B cell (primary cell): ENCODE measurements at regions not wholly inside any gene's neighbourhood (a gene's known extent, or its start where the extent isn't known, plus 50 kb on each side); places are given as distances from the start of the nearest gene placed in this dataset.

Source experiments
- ATAC-seq: fragments of 200-7000 bp; cut with Tn5 transposase; one replicate; pipeline ENCODE4 v1.10.0; 2021; ENCODE audit warnings: low read depth, mild to moderate bottlenecking, moderate number of reproducible peaks, moderate library complexity
- CTCF ChIA-PET: fragments of 350-600 bp; sonication (Branson Sonifier 250); formaldehyde crosslinking; loops from one replicate; lab custom pipeline; 2021; ENCODE audit warnings: antibody characterized with exemption, inconsistent platforms; lab: Charles Lee
- POLR2A ChIA-PET: fragments of 350-600 bp; sonication (Branson Sonifier 250); formaldehyde crosslinking; loops from one replicate; lab custom pipeline; 2021; ENCODE audit warnings: antibody characterized with exemption; lab: Charles Lee
- DNase-seq: peaks from one replicate; pipeline ENCODE4 v3.0.0; 2013
- H2AFZ ChIP-seq: 2 replicates; pipeline ENCODE4 v1.6.1; 2012; ENCODE audit warnings: mild to moderate bottlenecking, low read depth, low read length; ENCODE audit not compliant: insufficient read depth, poor library complexity, severe bottlenecking
- H3K27ac ChIP-seq, 2 donors: 1 replicate in 1 of 2; 2 replicates in 1 of 2; pipeline ENCODE4 v1.5.1; 2012 to 2013; ENCODE audit warnings: low read length in 2 of 2, mild to moderate bottlenecking in 2 of 2, moderate library complexity in 1 of 2
- H3K27me3 ChIP-seq, 4 experiments: fragments of 200-600 bp in 1 of 4; sonication (generic) in 1 of 4; replicated peaks in 1 of 4; 1 replicate in 2 of 4; 2 replicates in 2 of 4; pipeline versions ENCODE4 v1.6.1 to v1.7.0; 2013 to 2016; ENCODE audit warnings: low read length in 3 of 4, mild to moderate bottlenecking in 2 of 4, mixed read lengths in 1 of 4, moderate library complexity in 1 of 4; ENCODE audit not compliant: insufficient read depth in 4 of 4, control insufficient read depth in 3 of 4; ENCODE audit errors: control extremely low read depth in 1 of 4
- H3K36me3 ChIP-seq, 2 experiments: replicated peaks in 1 of 2; 1 replicate in 1 of 2; 2 replicates in 1 of 2; pipeline versions ENCODE4 v1.6.1 to v1.7.1; 2013; ENCODE audit warnings: low read length in 1 of 2; ENCODE audit not compliant: insufficient read depth in 2 of 2, control insufficient read depth in 1 of 2; ENCODE audit errors: control extremely low read depth in 1 of 2, extremely low read depth in 1 of 2
- H3K4me1 ChIP-seq, 2 donors: fragments of 200-600 bp in 1 of 2; sonication (generic) in 1 of 2; 1 replicate in 1 of 2; 2 replicates in 1 of 2; pipeline versions ENCODE4 v1.5.1 to v1.6.1; 2013 to 2017; ENCODE audit warnings: low read length in 2 of 2; ENCODE audit not compliant: control insufficient read depth in 2 of 2, insufficient read depth in 2 of 2
- H3K4me2 ChIP-seq: replicated peaks from 2 replicates; pipeline ENCODE3; 2012; ENCODE audit warnings: mild to moderate bottlenecking, low read depth, low read length; ENCODE audit not compliant: poor library complexity, severe bottlenecking
- H3K4me3 ChIP-seq, 5 experiments: fragments of 200-600 bp in 1 of 5; sonication (generic) in 1 of 5; 1 replicate in 3 of 5; 2 replicates in 2 of 5; pipeline versions ENCODE4 v1.5.1 to v1.7.0; 2011 to 2016; ENCODE audit warnings: low read length in 4 of 5, mild to moderate bottlenecking in 4 of 5, low read depth in 2 of 5, control low read depth in 1 of 5, moderate library complexity in 1 of 5; ENCODE audit not compliant: insufficient read depth in 1 of 5; ENCODE audit errors: control extremely low read depth in 1 of 5, extremely low read depth in 1 of 5
- H3K79me2 ChIP-seq: fragments of 200-600 bp; sonication (generic); one replicate; pipeline ENCODE4 v1.6.0; 2016; ENCODE audit warnings: low read length; ENCODE audit not compliant: control insufficient read depth, insufficient read depth
- H3K9ac ChIP-seq: fragments of 200-600 bp; sonication (generic); 2 replicates; pipeline ENCODE4 v1.6.1; 2017; ENCODE audit warnings: mild to moderate bottlenecking, low read length, moderate library complexity
- H3K9me3 ChIP-seq, 3 donors: one replicate each; pipeline versions ENCODE4 v1.6.1 to v1.7.1; 2013; ENCODE audit warnings: low read length in 2 of 3; ENCODE audit not compliant: control insufficient read depth in 2 of 3, insufficient read depth in 1 of 3; ENCODE audit errors: control extremely low read depth in 1 of 3
- H4K20me1 ChIP-seq: 2 replicates; pipeline ENCODE4 v1.6.0; 2012; ENCODE audit warnings: mild to moderate bottlenecking, low read length; ENCODE audit not compliant: insufficient read depth, control insufficient read depth, poor library complexity, severe bottlenecking
- H3K27ac Mint-ChIP-seq: one replicate; pipeline ENCODE4 v1.8.0; 2021; ENCODE audit warnings: mixed read lengths
- H3K27me3 Mint-ChIP-seq: one replicate; pipeline ENCODE4 v1.8.0; 2021; ENCODE audit warnings: mixed read lengths
- H3K4me1 Mint-ChIP-seq: one replicate; pipeline ENCODE4 v1.8.0; 2021; ENCODE audit warnings: mixed read lengths
- H3K4me3 Mint-ChIP-seq: one replicate; pipeline ENCODE4 v1.8.0; 2021; ENCODE audit warnings: mixed read lengths
- H3K9me3 Mint-ChIP-seq: one replicate; pipeline ENCODE4 v1.8.0; 2022; ENCODE audit warnings: mixed read lengths; ENCODE audit not compliant: insufficient read depth
- EZH2 ChIP-seq: IDR thresholded peaks from 2 replicates; pipeline ENCODE4 v1.6.1; 2012; ENCODE audit warnings: borderline replicate concordance, low read depth, mild to moderate bottlenecking, moderate library complexity, low read length; ENCODE audit not compliant: insufficient read depth, poor library complexity, severe bottlenecking
- WGBS: methylation state at CpG from one replicate; pipeline ENCODE4 v1.1.5; 2013; ENCODE audit warnings: missing lambda C conversion rate; ENCODE audit not compliant: insufficient coverage; 5-methylcytosine and 5-hydroxymethylcytosine counted together
- intact Hi-C: fragments of 100-400 bp; cut with micrococcal nuclease; formaldehyde crosslinking; loops from one replicate; pipeline ENCODE4 v1.10.0; 2022
- TF ChIP-seq, protein P1 (sequence below): fragments of 200-600 bp; IDR thresholded peaks from one replicate; pipeline ENCODE4 v1.8.0; 2022; ENCODE audit warnings: antibody characterized with exemption, mild to moderate bottlenecking

- Mint-ChIP-seq H3K27ac (no peak overlapping the region), H3K27me3 (peaks cover 8% of the 10 kb centered on the region), H3K4me1 (no peaks in the 10 kb centered on the region), H3K4me3 (no peak overlapping the region), H3K9me3 (no peaks in the 10 kb centered on the region)
- Histone ChIP-seq H3K79me2 (no peaks in the 10 kb centered on the region), H3K4me1 (no peaks in the 10 kb centered on the region), H3K36me3 (no peaks in the 10 kb centered on the region), H3K4me3 (no peak overlapping the region), H3K9me3 (no peaks in the 10 kb centered on the region), H3K9ac (no peak overlapping the region), H3K27me3 (peaks cover 0 to 2% (median 0%) of the 10 kb centered on the region in 4 experiments), H4K20me1 (no peaks in the 10 kb centered on the region), H3K4me2 (no peak overlapping the region), H2AFZ (no peak overlapping the region), H3K27ac (no peak overlapping the region)
- no peak for DNase-seq
- WGBS = 93% methylated on average over 5 of the region's 8 CpGs
- ATAC-seq = no peak
- intact Hi-C loops = no loop called here
- ChIA-PET CTCF (no interaction called here), POLR2A (no interaction called here)
- TF ChIP-seq, protein P1, sequence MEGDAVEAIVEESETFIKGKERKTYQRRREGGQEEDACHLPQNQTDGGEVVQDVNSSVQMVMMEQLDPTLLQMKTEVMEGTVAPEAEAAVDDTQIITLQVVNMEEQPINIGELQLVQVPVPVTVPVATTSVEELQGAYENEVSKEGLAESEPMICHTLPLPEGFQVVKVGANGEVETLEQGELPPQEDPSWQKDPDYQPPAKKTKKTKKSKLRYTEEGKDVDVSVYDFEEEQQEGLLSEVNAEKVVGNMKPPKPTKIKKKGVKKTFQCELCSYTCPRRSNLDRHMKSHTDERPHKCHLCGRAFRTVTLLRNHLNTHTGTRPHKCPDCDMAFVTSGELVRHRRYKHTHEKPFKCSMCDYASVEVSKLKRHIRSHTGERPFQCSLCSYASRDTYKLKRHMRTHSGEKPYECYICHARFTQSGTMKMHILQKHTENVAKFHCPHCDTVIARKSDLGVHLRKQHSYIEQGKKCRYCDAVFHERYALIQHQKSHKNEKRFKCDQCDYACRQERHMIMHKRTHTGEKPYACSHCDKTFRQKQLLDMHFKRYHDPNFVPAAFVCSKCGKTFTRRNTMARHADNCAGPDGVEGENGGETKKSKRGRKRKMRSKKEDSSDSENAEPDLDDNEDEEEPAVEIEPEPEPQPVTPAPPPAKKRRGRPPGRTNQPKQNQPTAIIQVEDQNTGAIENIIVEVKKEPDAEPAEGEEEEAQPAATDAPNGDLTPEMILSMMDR = no peak
- TF ChIP-seq EZH2 = no peak
These were observed 267.2 kb upstream of the HDAC4 start for GRCh38 chr2:239668042-239668441.

- ChIA-PET CTCF (no interaction called here), POLR2A (no interaction called here)
- ATAC-seq (no peak), DNase-seq (no peak)
- Mint-ChIP-seq H3K9me3 (no peaks in the 10 kb centered on the region), H3K4me1 (no peaks in the 10 kb centered on the region), H3K27ac (no peak overlapping the region), H3K27me3 (peaks cover 13% of the 10 kb centered on the region), H3K4me3 (no peak overlapping the region)
- 97% methylated on average over 9 of the region's 10 CpGs for WGBS
- H3K27ac ChIP-seq = no peak overlapping the region
- no peak for TF ChIP-seq EZH2
- TF ChIP-seq, protein P1 = no peak
- peaks cover 0 to 2% (median 0%) of the 10 kb centered on the region in 4 experiments for H3K27me3 ChIP-seq
- no peaks in the 10 kb centered on the region for H3K36me3 ChIP-seq
- H3K9me3 ChIP-seq = no peaks in the 10 kb centered on the region
- H3K4me2 ChIP-seq = no peak overlapping the region
- H2AFZ ChIP-seq = no peak overlapping the region
- intact Hi-C loops = no loop called here
- H4K20me1 ChIP-seq = no peaks in the 10 kb centered on the region
- H3K79me2 ChIP-seq = no peaks in the 10 kb centered on the region
- H3K4me3 ChIP-seq = no peak overlapping the region
- no peaks in the 10 kb centered on the region for H3K4me1 ChIP-seq
- no peak overlapping the region for H3K9ac ChIP-seq
These were observed 266.7 kb upstream of the HDAC4 start for GRCh38 chr2:239667431-239667985.
